GM03348 (cell line): ENCODE measurements at regions not wholly inside any gene's neighbourhood (a gene's known extent, or its start where the extent isn't known, plus 50 kb on each side); places are given as distances from the start of the nearest gene placed in this dataset.
"Not testable (repeated sequence)": the region's sequence is repeated elsewhere in the genome, so short reads cannot be mapped to it uniquely, and the experiment has no call there.

ENCODE experiments used
- DNase-seq: peaks from one replicate; pipeline ENCODE4 v3.0.0; 2012; ENCODE audit warnings: low spot score

DNA sequence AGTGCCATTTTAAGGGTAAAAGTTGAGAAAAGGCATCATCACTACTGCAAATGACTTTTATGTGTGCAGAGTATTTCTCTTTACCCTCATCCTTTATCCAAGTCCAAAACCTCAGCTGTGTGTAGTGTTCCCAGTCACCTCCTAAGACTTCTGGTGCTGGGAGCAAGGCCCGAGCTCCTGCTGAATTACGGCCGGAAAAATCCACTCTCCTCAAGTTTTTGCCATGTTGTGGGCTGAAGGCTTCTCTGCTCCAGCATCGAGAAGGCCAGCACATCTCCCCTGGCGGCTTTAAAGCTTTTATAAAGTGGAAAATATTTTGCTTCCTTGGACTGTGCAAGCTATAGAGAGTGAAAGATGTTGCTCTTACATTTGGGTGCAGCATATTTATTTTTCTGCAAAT, 153.2 kb upstream of the THBS2 start:
- DNase-seq, result peak; percentile 37

DNA sequence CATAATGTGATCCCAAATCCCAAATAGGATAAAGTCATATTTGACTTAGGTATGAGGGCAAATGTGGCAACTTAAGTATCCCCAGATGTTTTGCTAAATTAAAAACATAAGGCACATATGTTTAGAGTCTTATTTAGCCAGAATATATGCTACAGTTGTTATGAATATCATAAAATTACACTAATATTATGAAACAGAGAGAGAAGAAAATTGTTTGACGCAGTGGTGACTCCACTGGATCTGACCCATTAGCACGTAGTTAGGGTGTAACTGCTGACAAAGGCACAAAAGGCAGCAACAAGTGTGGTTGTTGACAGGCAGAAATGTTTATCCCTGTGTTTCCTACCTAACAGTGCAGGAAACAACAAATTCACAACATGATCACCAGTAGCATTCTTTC, 152.4 kb upstream of the THBS2 start:
- no peak for DNase-seq

DNA sequence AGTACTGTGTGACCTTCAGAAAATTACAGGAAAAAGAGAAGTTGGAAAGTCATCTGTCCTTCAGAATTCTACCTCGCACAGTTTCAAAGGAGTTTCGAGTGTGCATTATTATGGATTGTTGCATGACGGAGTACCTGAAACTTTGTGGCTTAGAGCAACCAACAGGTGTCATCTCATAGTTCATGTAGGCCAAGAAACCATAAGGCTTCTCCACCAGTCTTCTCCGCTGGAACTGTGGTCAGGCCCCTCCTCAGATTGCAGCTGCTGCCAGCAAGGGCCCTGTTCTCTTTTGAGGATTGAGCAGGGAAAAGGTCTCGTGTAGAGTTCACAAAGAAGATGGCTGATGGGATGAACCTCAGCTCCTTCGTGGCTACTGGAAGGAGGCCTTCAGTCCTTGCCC, 151.2 kb upstream of the THBS2 start:
- DNase-seq, result no peak

DNA sequence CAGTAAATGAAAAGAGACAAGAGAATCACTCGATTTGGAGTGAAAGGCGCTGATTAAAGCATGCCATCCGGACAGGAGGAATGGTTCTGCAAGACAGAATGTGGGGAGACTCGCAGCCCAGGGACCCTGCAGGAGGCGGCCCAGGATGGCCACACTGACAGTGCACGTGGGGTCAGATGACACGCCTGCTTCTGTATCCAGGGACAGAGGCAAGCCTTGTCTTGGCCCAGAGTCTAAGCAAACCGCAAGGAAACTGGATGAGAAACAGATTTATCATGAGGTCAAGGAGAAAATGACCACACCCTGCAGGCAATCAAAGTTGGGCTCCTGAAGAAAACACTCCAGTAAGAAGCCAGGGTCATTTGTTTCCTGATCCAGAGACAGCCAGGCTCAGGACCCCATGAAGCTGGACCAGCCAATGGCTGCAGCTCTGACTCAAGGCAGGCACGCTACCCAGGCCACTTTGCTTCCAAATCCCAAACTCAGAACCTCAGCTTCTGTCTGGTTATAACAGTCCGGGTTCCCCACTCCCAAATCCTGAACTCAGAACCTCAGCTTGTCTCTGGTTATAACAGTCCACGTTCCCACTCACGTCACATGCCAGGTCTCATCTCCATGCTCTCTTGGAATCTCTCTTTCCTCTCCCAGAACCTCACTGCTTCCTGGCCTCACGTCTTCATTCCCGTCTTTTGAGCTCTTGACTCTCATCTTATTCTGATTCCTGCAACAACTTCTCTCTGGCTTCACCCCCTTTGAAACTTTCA, 144.9 kb upstream of the THBS2 start:
- DNase-seq, result peak; percentile 47

DNA sequence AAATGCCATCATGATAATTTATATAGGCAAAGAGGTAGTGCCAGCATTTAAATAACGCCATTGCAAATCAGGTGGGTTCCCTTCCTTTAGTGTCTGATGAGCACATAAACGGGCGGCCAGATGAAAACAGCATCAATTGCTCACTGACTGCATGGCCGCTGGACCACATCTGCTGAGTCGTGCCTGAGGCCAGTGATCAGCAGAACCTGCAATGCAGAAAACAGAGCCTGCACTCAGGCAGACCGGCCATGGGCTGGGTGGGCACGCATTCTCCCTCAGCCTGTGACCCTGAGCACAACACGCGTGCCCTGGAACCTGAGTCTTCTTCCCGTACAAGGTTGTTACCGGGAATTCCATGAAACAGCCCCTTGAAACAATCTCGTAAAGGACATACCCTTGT, 144.0 kb upstream of the THBS2 start:
- DNase-seq, result no peak

DNA sequence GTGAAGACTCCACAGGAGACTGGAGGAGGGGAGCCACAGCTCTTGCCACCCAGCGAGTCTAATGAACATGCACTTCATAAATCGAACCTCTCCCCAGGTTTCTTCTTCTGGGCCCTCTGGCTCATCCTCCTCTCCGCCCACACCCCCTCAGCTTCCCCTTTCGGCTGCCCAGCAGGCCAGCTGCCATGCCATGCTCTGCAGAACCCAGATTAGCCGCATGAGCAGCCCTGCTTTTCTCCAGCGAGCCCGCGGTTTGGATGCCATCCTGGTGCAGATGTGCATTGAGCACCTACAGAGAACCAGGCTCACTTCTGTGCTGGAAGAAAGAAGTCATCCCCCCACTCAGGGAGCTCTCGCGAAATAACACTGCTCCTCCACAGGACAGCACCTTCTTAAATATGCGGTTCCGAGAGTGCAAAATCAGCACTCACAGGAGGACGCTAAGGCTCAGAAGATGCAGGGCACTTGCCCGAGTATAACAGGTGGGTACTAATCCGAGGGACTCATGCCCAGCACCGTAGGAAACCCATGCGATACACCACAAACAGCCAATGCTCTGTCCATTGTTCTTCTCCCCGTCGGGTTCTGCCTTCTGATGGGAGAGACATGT, 143.0 kb upstream of the THBS2 start:
- DNase-seq, result no peak

DNA sequence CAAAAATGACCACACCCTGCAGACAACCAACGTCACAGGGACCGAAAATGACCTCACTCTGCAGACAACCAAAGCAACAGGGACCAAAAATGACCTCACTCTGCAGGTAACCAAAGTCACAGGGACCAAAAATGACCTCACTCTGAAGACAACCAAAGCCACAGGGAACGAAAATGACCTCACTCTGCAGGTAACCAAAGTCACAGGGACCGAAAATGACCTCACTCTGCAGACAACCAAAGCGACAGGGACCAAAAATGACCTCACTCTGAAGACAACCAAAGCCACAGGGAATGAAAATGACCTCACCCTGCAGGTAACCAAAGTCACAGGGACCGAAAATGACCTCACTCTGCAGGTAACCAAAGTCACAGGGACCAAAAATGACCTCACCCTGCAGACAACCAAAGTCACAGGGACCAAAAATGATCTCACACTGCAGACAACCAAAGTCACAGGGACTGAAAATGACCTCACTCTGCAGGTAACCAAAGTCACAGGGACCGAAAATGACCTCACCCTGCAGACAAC, 142.4 kb upstream of the THBS2 start:
- not testable (repeated sequence) for DNase-seq

DNA sequence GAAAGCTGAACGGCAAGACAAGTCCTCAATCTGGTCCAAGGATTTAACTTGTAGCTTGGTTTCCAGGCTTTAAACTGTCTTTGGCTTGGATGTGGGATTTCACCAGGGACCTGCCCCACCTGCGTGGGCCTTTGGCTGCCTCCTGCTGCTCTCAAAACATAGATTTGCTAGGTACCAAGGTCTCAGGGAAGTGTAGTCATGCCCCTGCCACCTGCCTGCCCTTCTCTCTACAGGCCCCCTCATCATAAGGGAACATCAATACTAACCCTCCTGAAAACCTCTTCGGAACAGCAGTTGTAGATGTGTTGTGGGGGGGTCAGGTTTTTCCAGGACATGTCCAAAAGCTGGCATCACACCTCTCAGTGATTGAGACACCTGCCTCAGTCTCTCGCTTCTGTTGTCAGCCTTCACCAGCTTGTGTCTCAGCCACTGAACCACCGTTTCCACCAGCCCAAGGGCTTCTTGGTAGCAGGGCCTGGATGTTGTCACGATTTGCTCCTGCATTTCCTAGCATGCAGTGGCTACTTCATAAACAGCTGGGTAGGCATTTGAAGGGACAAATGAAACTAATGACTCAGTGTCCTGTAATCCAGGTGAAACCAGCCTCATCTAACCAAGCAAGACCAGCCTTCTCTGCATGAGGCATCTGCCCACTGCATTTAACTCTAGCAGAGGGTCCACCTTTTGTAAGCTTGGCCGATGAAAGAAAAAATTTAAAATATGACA, 141.6 kb upstream of the THBS2 start:
- no peak for DNase-seq

DNA sequence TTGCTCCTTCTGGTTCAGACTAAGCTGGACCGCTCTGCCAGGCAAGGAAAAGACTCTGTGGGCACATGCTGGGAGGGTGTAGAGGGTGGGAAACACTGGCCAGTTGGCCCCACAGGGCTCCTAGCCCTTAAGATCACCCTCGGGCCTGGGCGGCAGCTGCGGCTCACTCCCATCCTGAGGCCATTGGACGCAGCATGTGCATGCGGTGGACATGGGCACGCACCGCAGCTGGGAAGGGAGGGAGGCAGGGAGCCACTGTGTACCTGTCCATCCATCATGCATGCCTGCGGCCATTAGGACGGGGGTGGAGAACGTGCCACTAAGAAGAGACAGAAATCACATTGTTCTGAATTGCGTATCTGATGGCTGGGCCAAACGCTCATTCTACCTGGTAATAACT, 140.1 kb upstream of the THBS2 start:
- no peak for DNase-seq

DNA sequence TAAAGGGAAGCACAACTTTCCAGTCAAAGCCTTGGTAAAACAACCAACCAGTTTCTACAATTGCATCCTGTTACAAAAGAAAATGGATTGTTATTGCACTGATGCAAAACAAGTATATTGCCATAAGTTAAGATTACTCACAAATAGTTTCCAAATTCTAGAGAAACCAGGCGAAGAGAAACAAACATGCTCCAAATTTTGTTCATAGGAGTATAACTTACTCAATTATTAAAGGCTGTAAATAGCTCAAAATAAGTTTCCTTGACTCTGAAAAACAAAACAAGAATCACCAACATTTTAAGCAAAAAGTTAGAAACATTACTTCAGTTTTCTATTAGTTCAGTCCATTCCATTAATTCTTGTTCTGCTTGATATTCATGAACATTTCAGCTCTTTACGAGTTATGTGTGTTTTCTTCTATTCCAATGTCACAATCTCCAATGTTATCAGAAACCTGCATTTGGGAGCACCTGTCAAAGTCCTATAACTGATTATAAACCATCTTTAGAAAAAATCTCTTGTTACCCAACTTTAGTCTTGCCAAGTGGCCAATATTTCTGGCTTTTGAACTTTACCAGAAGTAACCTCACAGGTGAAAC, 137.9 kb upstream of the THBS2 start:
- DNase-seq, result no peak

DNA sequence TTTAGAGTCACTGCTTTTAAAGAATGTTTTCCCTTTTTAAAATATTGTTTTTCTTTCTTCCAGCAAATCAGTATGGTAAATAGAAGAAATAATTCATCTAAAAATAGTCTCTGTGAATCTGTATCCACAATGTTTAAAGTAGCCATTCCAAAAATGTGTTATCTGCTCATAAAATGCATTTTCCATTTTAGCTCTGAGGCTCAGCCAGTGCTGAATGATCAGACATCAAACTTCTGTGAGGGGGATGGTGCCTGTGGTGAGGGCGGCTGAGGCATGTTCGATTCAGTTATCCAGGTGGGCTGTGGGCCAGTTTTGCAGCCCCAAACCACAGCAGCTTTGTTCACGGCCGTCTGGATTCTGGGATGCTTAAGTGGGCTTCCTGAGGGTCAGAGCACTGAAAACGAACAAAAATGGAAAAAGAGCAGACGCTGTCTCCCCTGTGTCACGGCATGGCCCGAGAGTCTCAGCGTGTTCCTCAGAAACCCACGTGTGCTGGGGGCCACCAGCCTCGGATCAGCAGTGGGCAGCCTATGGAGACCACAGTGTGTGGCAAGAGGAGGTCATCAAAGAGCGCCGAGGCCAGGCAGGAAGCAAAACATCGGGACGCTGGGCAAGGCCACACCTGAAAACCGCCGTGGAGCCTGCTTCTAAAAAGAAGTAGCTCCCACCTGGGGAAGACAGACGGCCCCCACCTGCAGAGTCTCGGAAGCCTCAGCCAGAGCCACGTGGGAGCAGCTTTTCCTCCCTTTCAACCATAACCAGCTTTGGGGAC, 134.9 kb upstream of the THBS2 start:
- DNase-seq, result no peak

DNA sequence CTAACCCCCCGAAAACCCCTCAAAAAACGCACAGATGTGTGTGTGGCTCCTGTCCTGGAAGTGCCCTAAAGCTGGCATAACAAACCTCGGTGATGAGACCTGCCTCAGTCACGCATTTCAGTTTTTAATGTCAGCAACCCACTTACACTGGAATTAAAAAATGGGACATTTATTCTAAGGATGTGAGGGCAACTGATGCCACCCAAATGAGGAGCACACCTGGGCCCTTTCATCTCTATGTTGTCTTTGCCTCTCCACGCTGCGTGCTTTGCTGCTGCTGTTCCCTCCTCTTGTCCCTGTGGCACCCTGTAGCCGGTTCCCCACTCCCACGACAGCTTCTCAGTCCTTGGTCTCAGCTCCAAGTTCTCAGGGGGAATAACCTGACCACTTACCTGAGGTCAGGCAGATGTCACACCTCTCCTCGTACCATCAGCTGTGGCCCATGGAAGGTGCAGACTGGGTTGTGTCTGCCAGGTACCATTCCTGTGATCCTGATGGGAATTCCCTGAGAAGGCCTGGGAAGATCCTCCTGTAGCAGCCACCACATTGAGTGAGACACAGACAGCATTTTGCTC, 134.2 kb upstream of the THBS2 start:
- DNase-seq, result no peak

DNA sequence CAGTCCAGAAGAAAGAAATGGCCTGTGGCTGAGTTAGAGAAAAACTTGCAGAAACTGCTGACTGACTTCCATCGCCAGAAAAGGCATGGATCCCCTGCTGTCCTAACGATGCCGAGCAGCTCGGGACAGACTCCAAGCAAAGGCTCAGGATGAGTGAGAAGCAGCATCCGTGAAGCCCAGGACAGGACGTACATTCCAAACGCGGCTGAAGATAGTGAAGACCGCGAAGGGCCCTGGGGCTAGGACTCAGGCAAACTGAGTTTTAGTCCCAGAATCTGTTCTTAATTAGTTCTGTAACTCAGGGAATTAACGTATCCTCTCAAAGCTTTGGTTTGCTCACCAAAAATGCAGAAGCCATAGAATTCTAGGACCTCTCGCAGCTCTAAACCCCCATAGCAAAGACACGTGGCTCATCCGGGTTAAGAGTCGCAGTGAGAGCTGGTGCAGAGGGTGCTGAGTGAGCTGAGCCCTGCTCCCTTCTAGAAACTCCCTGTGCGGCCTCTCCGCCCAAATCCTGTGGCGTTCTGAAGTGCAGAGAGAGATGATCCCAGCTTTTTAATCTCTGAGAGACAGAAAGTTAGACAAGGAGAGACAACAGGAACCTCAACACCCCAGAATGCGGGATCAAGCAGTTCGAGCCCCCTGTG, 132.9 kb upstream of the THBS2 start:
- peak; percentile 87 for DNase-seq

DNA sequence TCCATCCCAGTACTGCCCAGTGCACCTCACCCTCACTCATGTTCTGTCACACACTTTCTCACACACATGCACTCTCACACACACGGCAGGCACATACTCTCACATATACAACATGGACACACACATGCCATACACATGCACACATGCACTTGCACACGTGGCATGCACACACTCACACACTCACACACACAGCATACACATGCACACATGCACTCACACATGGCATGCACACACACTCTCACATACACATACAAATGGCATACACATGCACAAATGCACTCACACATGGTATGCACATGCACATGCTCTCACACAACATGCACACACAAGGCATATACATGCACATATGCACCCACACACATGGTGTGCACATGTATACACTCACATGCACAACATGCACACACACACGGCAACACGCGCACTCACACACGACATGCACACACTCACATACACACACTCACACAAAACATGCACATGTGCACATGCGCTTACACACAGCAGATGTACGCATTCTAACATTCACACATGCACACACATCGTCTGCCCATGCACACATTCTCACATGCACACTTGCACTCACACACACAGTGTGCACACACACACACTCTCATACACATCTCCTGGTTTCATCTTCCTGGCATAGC, 131.7 kb upstream of the THBS2 start:
- no peak for DNase-seq

DNA sequence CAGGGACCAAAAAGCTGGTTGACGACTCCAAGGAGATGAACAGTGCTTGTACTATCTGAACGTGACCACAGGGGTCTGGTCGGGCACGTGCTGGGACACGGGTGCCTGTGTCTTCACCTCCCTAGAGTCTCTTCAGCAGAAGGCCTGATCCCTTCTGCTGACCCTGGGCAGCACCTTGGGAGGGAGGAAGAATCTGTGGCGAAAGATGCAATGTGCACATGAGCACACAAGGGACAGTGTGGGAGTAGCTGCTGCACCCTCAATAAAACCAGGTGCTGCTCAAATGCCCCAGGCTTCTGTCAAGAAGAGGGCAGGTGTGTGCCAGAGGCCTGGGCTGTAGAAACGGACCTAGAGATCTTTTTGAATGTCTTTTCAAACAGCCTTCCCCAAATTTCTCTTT, 130.6 kb upstream of the THBS2 start:
- no peak for DNase-seq

DNA sequence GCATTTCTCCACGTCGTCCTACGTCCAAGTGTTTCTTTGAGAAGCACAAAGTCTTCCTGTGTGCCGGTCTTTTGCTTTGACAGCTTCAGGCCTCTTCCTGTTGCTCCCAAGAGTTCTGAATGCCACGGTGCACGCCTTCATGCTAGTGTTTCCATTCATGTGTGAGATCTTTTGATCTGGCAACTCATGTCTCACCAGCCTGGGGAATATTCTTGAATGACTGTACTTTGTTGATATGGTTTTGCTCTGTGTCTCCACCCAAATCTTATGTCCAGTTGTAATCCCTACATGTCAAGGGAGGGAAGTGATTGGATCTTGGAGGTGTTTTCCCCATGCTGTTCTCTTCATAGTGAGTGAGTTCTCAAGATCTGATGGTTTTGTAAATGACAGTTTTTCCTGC, 129.6 kb upstream of the THBS2 start:
- DNase-seq, result no peak

DNA sequence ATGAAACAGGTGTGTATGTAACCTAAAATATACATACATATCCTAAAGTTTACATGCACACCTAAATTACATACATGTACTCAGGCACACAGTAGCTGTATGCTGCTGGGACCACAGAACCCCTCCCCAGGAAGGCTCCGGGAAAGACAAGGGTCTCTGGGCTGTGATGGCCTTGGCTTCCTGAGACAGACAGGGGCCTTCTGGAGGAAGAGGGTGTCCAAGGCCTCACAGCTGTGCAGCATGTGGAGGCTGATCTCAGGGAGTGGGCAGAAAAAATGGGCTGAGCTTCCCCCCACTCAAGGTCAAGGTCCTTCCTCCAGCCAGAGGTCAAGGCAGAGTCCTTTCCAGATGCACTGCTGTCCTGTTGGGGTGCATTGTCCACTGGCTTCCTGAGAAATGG, 129.1 kb upstream of the THBS2 start:
- DNase-seq, result no peak

DNA sequence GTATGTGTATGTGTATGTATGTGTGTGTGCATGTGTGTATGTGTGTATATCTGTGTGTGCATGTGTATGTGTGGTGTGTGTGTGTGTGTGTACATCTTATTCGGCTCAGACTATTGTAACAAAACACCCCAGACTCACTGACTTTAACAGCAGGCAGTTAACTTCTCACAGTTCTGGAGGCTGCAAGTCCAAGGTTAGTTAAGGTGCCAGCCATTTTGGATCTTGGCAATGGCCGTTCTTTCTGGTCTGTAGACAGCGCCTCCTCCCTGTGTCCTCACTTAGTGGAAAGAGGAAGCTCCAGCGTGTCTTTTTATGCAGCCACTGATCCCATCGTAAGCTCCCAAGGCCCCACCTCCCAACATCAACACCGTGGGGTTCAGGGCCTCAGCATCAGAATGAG, 128.3 kb upstream of the THBS2 start:
- DNase-seq, result no peak

DNA sequence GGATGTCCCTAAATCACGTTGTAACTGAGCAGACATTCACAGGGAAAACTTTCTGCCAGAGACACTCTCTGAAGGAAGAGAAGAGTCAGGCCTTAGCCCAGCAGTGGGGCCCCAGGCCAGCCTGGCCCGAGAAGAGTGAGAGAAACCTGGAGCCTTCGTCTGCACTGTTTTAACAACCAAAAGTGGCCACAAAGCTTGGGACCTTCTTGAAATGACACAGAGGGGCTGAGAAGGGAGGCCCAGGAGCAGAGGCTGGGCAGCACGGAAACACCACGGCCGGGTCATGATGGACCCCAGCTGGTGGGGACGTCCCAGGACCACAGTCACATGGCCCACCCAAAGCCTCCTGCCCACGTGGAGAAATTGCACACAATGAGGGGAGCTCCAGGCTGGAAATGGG, 126.8 kb upstream of the THBS2 start:
- DNase-seq, result no peak

DNA sequence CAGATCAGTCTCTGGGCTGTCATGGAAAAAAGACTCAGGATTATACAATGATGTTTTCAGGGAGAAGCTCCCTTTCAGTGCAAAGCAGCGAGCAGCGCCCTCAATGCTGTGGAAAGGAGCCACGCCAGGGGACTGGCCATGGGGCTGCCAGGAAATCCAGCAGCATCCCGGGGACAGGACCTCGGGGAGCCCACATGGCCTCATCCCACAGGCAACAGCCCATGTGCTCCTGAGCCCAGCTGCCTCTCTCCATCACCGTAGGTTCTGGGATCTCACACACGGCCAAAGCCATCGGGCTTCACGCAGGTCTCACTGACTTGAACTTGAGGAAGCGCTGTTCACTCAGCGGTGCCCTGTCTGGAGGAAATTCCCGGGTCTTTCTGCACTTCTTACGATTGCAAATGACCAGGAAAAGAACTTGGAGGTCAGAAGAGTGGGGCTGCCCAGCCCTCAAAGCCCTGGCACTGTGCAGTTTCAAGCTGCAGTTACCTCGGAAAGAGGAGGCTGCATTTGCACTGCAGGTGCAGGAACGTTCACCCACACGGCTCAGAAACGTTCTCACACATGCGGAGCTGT, 125.9 kb upstream of the THBS2 start:
- no peak for DNase-seq
